Activated T-helper 1 cell treated with anti-CD3 and anti-CD28 coated beads, Interleukin-2, amount 50 U/mL, for 16 hours (primary cell): ENCODE measurements at regions not wholly inside any gene's neighbourhood (a gene's known extent, or its start where the extent isn't known, plus 50 kb on each side); places are given as distances from the start of the nearest gene placed in this dataset.
"Not testable (repeated sequence)": the region's sequence is repeated elsewhere in the genome, so short reads cannot be mapped to it uniquely, and the experiment has no call there.

Experiments
- DNase-seq, 2 donors: peaks; one replicate each; pipeline ENCODE4 v3.0.0-alpha.2; 2020; ENCODE audit warnings: low read depth in 1 of 2, low spot score in 1 of 2

DNA sequence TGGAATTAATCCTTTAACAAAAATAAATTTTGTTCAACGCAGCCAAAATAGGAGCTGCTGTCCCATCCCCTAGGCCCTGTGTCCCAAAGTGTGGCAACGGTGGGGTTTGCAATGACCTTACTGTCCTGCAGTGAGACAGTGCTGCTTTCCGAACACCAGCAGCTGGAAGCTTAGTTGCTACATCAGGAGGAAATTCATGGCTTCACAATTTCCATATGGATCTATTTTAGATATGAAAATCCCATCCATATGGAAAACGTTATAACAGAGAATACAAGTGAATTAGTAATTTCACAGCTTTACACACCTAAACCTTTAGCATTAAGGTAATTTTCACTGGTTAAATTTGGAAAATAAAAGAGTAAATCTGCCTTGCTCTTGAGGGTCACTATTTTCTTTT lies 396.3 kb upstream of the TENM3 start:
- DNase-seq: no peak

DNA sequence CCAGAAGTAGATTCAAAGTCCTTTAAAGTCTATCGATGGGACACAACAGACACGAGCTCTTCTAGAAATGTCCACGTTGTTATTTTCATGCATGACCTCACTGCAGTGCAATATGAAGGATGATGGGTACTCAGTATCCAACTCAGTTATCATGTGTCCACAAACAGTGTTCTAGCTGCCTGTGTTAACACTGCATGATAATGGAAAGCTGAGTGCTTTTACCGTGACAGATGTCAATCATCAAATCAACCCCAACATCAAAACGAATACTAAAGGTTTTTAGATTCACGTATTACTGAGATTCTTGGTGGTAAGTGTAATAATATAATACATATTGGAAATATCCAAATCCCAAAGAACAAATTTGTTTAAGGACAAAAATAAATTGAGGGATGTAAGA lies 394.8 kb upstream of the TENM3 start:
- no peak for DNase-seq

DNA sequence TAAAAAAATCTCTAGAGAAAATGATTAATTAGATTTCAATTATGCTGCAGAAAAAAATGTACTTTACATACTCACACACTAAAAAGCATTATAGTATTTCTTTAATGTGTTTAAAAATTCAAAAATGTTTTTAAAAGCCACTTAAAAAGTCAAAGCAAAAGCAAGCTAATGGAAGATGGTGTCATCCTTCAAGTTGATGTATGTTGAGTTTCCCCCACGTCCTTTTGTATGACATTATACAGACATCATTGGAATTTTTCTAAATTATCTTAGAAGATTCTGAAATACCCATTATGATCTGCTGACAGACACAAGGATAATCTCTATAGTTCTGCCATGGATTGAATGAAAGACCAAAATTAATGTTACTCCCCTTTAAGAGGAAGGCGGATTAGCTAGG lies 393.7 kb upstream of the TENM3 start:
- DNase-seq: no peak

DNA sequence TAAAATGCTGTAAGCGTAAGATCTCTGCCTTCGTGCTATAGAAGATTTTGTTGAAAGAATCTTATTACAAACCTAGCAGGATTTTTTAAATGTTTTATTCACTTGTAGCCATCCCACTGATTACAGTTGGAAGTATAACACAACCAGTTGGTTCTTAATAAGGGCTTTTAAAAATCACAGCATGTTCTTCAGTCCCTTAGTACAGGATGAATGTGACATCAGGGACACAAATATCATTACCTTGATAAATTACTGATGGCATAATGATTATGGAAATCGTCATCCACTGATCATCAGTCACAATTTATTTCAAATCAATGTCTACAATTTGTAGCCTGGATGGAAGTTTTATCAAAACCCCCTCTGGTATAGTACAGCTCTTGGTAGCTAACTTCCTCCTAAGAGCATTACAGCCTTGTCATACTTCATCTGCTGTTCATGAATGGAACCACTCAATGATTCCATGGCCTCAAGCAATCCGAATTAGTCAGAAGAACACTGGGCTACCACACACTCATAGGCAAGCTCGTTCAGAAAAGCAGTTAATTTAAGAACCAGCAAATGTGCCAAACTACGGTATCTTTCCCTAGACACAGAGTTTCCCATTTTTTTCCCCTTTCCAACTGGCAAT lies 389.2 kb upstream of the TENM3 start:
- DNase-seq: no peak

DNA sequence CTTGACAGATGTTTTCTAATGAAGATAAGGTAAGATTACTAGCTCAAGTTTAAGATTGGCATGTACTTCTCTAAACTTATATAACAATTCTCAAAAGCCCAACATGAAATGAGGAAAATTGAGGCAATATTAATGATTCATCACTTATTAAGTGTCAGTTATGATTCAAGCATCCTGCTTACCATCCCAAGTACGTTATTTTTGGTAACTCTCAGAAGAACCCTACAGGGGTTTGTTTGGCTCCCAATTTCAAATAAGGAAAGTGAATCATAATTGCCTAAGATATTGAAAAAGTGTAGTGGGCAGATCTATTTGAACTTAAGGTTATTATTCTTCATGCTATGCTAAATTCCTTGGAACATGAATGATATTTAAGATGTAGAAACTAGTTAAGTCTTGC lies 387.9 kb upstream of the TENM3 start:
- no peak for DNase-seq

DNA sequence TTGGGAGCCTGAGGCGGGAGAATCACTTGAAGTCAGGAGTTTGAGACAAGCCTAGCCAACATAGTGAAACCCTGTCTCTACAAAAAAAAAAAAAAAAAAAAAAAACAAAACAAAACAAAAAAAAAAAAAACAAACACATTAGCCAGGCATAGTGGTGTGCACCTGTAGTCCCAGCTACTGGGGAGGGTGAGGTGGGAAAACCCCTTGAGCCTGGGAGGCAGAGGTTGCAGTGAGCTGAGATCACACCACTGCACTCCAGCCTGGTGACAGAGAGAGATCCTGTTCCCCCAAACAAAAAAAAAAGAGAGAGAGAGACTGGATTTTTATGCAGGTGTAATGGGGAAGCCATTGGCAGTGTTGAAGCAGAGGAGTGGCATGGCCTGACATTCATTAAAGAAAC lies 385.7 kb upstream of the TENM3 start:
- not testable (repeated sequence) for DNase-seq

DNA sequence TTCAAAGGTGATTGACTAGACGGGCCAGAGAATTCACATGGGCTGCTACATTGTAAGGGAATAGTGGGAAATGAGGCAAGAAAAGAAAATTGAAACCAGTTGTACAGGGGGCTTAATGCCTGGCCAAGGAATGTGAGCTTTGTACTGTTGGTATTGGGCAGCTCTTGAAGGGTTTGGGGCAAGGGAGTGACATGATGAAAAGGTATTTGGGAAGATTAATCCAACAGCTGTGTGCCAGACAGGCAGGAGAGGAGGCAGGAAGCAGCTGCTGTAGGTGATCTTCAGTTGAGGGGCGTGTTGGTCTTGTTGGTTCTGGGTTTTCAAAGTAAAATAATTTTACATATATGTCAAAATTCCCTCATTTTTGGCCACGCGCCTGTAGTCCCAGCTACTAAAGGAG lies 384.5 kb upstream of the TENM3 start:
- no peak for DNase-seq

DNA sequence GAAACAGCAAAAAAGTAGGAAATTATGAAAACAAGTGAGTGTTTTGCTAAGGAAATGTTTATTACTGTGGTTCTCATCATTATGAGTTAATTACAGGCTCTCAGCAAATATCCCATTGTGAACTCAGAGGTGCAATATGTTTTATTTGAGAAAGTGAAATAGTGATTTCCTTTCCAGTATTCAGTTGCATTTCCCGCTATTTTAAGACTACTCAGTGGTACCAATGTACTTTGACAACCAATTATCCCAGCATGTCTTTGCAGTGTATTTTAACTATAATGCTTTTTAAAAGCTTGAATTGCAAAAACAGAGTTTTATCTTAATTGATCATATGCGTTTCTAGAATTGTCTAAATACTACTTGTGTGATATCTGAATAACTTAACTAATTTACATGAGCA lies 383.8 kb upstream of the TENM3 start:
- no peak for DNase-seq

DNA sequence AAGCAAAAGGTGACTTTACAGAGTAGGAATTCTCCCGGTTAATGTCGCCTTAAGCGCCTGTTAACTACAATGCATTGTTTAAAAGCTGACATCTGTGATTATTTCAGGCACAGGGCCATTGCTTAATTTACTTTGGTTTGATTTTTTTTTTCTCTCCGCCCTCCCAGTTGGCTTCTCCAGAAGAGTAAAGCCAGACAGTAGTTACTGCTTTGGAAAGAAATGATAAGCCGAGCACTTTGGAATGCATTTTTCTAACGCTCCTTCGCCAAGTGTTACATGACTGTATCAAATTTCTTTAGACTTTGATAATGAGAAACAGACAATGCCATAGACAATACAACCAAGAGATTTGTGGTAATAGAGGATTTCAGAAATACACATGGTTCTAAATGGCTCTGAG lies 383.0 kb upstream of the TENM3 start:
- no peak for DNase-seq

DNA sequence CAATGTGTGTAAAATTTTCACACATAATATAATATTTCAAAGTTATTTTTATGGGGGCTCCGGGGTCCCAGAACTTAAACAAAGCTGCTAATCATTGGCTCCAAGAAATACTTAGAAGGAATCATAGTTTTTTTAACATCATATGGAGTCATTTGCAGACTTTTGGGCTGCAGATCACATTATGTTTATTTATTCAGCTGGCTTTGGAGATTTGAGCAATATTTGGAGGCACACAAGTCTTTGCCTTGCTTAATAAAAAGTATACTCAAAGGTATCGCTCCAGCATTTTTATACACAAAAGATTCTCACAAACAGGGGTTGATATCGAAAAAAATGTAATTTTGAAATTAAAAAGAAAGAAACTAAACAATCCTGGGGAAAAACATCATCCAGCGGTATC lies 382.5 kb upstream of the TENM3 start:
- DNase-seq: no peak

DNA sequence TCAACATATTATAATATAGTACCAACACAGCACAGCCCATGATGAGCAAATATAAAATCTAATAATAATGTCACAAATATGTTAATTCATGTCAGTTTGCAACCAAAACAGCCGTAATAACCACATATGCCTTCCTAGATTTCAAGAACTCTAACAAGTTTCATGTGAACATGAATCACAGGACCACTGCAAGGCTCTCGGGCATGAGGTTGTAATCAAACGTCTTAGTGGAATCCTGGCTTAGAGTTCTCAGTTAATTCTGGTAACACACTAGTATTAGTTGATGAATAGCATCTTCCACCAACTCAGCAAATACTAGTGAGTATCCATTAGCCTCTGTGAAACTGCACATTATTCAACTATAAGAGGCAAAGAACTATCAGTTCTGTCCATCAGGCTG lies 379.3 kb upstream of the TENM3 start:
- no peak for DNase-seq

DNA sequence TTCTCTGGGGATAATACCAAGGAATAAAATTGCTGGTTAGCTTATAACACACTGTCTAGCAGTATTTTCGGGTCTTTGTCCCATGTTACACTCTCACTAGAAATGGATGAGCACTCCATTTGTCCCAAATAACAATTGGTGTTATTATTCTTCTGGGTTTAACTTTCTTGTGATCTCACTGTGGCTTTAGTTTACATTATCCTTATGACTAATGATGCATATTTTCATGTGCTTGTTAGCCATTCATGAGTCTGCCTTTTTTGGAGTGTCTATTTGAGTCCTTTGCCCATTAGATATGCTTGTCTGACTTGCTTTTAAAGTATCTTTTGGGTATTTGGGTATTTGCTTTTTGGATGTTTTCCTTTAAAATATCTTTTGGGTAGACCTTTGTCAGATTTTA lies 372.9 kb upstream of the TENM3 start:
- no peak for DNase-seq

DNA sequence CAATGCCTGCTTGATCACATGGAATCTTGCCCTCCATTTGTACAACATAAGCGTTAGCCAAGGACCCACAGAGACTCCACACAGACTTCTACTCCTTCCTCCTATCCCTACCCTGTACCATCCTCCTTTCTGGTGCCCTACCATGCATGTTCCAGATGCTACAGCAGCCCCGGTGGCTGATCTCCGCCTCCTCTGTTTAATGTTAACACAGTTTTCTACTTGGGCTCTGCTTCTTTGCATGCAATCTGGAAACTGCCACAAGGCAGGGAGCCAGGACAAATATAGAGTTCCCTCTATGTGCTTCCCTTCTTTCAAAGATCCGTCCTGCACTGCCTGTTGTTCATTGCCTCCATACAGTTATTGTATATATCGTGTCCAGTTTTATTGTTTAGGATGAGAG lies 368.6 kb upstream of the TENM3 start:
- DNase-seq: no peak

DNA sequence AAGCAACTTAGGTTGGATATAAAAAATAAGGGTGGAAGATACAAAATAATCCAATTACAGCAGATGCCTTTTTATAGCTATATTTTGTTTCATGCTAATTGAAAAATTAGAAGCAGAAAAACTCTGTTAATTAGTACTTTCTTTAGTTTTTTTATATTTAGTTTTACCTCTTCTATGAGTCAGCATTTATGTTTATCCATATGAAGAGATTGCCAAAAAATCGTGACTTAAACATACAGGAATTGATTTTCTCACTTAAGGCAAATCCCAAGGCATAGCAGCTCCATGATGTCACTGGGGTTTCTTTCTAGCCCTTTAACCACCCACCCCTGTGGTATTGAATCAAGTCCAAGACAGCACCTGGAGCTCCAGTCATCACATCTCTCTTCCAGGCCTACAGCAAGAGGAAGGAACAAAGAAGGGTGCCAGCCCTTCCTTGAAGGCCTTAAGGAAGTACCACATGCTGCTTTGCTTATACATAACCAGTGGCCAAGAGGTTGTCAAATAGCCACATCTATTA lies 365.8 kb upstream of the TENM3 start:
- no peak for DNase-seq

DNA sequence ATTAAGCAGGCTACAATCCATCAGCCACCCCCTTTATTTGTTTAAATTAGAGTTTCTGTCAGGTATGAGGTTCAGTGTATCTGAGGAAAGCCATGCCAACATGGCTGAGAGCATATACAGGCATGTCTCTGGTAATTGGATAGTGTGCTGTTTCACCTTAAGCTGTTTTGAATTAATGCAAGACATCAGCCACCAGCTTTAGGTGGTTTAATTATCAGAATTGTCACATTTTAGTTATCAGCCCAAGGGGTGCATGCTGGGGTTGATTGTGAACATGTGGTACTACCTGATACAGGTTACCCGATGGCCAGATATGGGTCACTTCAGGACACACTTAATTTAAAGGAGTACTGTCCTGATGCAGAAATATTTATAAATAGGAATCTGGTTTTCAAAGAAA lies 353.2 kb upstream of the TENM3 start:
- no peak for DNase-seq

DNA sequence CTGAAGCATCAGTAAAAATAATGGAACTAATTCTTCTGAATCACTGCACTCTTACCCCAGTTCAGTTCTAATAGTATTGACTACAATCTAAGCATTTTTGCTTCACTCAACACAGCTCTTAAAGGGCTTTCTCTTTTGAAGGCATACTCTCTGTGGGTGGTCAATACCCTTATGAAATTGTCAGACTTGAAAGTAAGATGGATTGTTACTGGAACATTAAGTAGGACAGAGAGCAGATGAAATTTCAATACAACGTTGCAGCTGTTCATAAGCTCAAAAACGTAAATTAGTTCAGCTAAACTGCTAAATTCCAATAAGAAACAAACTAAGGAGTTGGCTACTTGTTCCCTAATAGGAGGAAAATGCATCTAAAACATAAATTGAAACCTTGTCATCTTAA lies 352.3 kb upstream of the TENM3 start:
- no peak for DNase-seq

DNA sequence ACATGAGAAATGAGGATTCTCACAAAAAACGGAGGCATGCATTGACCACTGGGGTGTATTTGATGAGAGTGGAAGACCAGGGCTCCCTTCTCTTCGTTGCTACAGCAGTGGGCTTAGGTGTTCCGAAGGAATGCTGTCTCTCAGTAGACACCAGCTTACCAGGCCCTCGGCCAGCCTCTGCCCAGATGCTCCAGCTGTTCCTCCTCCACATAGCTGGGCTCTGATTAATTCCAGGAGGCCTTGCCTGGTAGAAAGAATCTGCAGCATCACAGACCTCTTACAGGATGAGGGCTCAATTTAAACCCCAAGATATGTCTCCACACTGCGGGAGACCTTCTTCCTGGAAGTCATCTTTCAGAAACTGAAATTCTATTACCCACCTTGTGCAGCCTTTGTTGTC lies 346.6 kb upstream of the TENM3 start:
- no peak for DNase-seq

DNA sequence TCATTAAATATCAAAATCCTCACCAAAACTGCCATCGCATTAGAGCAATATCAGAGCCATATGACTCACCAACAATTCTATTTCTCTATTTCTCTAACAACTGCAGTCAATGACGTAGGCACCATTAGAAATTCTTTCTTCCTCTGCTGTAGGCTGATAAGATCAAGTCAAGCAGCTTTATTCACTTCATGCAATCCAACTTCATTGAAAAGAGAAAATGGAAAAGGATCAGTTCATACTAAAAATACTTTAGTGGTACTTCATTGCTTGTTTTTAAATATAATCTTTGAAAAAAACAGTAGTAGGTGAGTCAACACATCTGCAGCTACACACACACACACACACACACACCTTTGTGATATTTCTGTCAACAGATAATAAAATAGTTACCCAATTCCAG lies 345.3 kb upstream of the TENM3 start:
- no peak for DNase-seq

DNA sequence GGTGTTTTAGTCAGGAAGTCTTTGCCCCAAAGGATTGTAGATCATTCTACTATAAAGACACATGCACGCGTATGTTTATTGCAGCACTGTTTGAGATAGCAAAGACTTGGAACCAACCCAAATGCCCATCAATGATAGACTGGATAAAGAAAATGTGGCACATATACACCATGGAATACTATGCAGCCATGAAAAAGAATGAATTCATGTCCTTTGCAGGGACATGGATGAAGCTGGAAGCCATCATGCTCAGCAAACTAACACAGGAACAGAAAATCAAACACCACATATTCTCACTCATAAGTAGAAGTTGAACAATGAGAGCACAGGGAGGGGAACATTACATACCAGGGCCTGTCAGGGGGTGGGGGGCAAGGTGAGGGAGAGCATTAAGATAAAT lies 340.8 kb upstream of the TENM3 start:
- not testable (repeated sequence) for DNase-seq

DNA sequence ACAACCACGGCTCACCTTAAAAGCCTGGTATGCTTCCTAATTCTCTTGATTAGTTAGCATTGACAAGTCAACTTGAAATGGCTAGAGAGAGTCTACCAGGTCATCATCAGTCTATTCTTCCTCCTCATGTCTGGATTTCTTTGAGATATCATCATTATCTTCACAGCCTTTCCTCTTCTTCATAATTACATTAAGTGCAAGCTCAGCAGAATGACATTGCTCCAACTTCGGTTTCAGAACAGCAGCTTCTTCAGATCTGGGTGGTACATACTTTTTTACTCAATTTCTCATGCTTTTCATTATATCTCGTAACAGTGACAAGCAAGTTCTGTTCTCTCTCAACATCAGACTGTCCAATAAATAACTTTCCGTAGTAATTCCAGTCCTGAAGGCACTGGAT lies 337.5 kb upstream of the TENM3 start:
- no peak for DNase-seq

DNA sequence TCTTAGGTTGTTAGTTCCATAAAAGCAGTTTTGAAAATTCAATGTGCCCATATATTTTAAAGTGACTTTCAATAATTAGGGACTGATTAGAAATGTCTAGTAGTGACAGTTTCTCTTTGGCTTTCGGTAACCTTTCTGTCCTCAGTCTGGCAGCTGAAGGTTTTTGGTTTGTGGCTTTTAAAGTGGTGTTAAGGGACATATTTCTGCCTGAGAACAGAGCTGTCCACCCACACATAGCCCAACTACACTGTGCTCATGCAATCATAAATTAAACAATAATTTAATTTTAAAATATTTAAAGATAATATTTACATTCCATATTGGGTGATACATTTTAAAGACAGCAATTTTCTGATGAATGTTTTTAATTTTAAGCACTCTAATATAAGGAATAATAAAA lies 335.0 kb upstream of the TENM3 start:
- DNase-seq: no peak

DNA sequence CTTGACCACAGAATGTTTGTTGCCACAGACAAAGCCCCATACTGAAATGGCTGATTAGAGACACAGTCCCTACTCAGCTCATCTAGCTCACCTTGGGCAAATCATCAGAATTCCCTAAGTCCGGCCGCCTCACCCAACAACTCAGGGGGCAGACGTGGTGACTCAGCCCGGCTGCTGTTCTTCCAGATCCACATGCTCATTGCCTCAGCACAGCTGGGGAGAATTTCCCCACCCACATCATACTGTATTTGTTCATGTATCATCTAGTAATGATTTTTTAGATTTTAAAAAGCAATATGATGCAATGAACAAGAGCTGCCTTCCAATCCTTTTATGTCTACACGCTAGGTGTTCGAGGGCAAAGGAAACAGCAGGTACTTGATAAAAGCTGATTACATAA lies 333.8 kb upstream of the TENM3 start:
- DNase-seq: no peak

DNA sequence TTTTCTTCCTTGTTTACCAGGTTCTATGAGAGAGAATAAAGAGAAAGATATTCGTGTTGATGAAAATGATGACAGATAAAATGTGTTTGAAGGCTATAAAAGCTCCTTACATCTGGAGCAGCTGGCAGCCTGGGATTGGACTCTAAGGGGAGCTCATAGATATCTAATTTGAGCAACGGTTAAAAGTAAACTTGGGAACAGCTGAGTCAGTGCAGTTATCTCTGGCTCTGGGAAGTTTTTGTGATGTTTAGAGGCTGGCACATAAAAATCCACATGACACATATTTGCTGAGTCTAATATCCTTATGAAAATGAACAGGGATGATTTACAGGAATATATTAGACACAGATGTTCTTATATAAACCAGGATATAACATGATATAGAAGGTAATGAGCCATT lies 331.8 kb upstream of the TENM3 start:
- no peak for DNase-seq

DNA sequence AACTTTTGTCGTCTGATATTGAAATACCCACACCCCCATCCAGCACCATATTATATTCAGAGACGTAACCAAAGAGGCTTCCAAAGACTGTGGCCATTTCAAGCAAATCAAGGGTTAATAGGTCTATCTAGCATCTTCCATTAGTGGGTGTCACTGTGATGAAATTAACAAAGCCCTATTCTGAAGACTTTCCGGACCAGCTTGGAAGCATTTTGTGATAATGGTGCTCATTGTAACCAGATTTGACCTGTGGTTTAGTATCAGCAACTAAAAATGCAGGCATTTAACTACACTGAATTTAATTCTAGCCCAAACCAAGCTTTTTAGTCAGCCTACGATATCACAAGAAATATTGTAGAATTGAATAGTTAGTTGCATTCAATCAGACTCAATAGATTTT lies 309.7 kb upstream of the TENM3 start:
- no peak for DNase-seq
